OCI-M2 (cell line): ENCODE measurements at regions not wholly inside any gene's neighbourhood (a gene's known extent, or its start where the extent isn't known, plus 50 kb on each side); places are given as distances from the start of the nearest gene placed in this dataset.
"Not testable (repeated sequence)": the region's sequence is repeated elsewhere in the genome, so short reads cannot be mapped to it uniquely, and the experiment has no call there.

ENCODE experiments used
- DNase-seq: peaks from one replicate; lab custom pipeline; 2025; ENCODE audit not compliant: unreplicated experiment; lab: John Stamatoyannopoulos, UW

GRCh38 chr1:219863816-219864215 lies 64.5 kb downstream of the SLC30A10 start:
- not testable (repeated sequence) for DNase-seq

- no peak for DNase-seq
Measured at GRCh38 chr1:219862366-219862765, 66.0 kb downstream of the SLC30A10 start.

- no peak for DNase-seq
Measured at GRCh38 chr1:219858980-219859379, 69.4 kb downstream of the SLC30A10 start.

GRCh38 chr1:219847215-219847855 lies 81.0 kb downstream of the SLC30A10 start:
- DNase-seq: no peak

- not testable (repeated sequence) for DNase-seq
Measured at GRCh38 chr1:219839595-219839994, 88.8 kb downstream of the SLC30A10 start.

GRCh38 chr1:219837994-219838294 lies 90.4 kb downstream of the SLC30A10 start:
- DNase-seq: no peak

DNA sequence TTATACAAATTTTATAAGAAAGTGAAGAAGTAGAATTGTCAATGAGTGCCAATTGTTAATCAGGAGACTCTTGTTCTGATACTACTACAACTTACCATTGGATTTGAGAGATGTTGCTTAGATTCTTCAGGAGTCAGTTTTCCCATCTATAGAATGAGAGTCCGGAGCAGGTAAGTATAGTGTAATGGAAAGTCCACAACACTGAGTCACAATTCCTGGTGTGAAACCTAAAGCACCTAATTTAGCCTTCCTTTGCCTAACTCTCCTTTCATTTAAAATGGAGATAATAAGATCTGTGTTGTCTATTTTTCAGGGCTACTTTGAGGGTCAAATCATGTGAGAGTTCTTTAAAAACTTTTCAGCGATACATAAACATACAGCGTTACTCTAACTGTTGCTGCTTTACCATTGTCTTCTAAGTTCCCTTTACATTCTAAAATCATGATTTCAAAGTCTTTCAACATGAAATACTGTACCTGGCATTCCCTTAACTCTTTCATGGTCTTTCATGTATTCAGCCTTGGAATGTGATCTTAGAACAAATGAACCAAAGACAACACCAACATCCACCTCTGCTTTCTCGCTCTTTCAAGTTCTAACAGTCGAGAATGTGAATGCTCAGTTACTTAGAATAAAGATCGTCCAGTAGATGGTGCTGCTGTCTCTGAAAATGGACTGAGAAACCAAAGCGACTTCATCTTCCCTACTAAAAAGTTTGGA lies 90.9 kb downstream of the SLC30A10 start:
- DNase-seq: peak; percentile 36

DNA sequence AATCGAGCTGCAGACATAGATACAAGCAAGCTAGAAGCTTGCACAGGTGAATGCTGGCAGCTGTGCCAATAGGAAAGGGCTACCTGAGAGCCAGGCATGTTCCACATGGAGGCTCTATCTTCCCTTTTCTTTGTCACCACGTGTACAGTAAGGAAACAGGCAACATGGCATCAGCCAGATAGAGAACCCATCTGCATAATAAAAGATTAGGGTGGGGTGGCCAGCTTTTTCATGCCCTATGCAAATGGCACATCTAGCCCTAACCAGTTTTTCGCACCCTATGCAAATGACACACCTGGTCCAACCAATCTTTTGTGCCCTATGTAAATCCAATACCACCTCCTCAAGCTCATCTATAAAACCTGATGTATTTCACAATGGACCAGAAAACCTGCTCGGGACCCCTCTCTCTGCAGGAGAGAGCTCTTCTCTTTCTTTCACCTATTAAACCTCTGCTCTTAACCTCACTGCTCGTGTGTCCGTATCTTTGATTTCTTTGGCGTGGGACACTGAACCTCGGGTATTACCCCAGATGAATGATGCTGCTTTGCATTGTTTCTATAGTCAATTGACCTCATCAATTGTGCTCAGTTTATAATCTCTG lies 93.9 kb downstream of the SLC30A10 start:
- no peak for DNase-seq

DNA sequence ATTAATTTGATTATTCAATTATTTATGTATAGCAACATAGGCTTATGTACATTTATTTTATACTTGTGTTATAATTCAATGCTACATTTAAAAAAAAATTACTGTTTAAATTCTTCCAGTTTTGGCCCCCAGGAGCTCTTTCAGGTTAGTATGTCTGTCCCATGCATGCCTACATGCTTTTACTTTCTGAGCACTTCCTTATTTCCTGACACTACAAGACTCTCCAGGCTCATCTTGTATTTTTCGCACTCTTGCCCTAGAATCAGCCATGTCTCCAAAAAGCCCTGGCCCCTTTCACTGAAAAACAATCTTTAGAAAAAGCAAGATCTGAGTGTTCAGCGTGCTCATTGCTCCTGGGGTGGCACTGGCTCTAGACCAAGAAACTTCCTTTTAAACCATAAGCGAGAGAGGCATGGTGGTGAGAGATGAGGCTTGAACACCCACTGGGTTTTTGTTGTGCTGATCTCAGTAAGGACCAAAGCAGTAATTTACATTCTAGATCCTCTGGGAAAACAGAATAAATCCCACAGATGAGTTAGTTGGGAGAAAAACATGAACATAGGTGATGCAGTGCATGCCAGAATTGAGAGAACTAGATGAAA lies 95.0 kb downstream of the SLC30A10 start:
- DNase-seq: no peak

DNA sequence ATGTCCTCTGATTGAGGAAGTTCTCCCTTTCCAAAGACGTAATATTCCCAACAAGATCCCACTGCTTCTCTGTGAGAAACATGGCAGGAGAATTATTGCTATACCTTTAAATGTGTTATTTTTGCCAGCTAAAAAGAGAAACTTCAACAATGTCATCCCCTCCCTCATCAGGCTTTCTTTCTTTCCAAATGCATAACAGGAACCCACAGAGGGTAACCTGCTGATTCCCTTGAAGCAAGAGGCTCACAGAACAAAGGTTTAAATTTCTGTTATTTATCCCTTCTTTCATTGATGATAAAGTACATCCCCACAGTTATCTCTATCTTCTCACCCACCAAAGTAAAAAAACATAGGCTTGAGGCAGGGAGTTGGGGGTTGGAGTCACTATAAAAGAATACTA lies 102.1 kb downstream of the SLC30A10 start:
- DNase-seq: no peak

GRCh38 chr1:219825355-219825754 lies 103.0 kb downstream of the SLC30A10 start:
- no peak for DNase-seq

GRCh38 chr1:219824338-219824737 lies 104.0 kb downstream of the SLC30A10 start:
- DNase-seq: no peak

DNA sequence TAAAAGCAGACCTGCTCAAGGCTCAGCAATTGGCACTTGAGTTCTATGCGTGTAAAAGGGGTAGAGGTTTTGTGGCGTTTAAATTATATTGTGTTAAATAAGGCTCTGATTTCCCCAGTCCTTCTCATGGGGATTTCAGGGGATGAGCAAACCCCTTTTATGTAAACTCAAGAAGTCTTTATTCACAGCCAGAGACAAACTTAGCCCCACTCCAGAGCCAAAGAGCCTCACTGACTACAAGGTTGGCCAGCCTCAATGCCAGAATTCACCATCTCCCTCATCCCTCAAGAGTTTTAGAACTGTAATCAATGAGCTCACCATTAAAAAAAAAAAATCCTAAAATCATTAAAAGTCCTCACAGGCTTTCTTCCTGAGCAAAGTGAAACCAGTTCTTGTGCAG lies 107.8 kb downstream of the SLC30A10 start:
- DNase-seq: no peak

- no peak for DNase-seq
Measured at GRCh38 chr1:219817914-219818313, 110.4 kb downstream of the SLC30A10 start.

- DNase-seq: no peak
Measured at GRCh38 chr1:219813294-219813693, 115.1 kb downstream of the SLC30A10 start.

GRCh38 chr1:219812491-219813203 lies 115.7 kb downstream of the SLC30A10 start:
- peak; percentile 17 for DNase-seq

- no peak for DNase-seq
Measured at GRCh38 chr1:219812086-219812485, 116.3 kb downstream of the SLC30A10 start.

- no peak for DNase-seq
Measured at GRCh38 chr1:219810451-219810850, 117.9 kb downstream of the SLC30A10 start.

GRCh38 chr1:219808790-219809189 lies 119.6 kb downstream of the SLC30A10 start:
- DNase-seq: no peak

- no peak for DNase-seq
Measured at GRCh38 chr1:219806642-219807041, 121.7 kb downstream of the SLC30A10 start.

- DNase-seq: no peak
Measured at GRCh38 chr1:219806020-219806419, 122.3 kb downstream of the SLC30A10 start.
